Left lung (tissue), 4 donors: ENCODE measurements at regions not wholly inside any gene's neighbourhood (a gene's known extent, or its start where the extent isn't known, plus 50 kb on each side); places are given as distances from the start of the nearest gene placed in this dataset.

ENCODE experiments used
- ATAC-seq: fragments of 200-7000 bp; cut with Tn5 transposase; one replicate; pipeline ENCODE4 v1.9.1; 2020; ENCODE audit warnings: moderate library complexity
- DNase-seq, 4 donors: peaks; one replicate each; pipeline ENCODE4 v3.0.0-alpha.2; 2013 to 2020
- H3K27ac ChIP-seq, 2 donors: fragments of 200-600 bp; sonication (generic) in 1 of 2; one replicate each; pipeline versions ENCODE4 v1.5.0 to v1.8.0; 2020 to 2021
- H3K27me3 ChIP-seq, 2 donors: fragments of 200-600 bp; sonication (generic) in 1 of 2; one replicate each; pipeline versions ENCODE4 v1.5.0 to v1.8.0; 2020 to 2021
- H3K36me3 ChIP-seq, 2 donors: fragments of 200-600 bp; sonication (generic) in 1 of 2; one replicate each; pipeline versions ENCODE4 v1.5.0 to v1.8.0; 2020 to 2021
- H3K4me1 ChIP-seq, 2 donors: fragments of 200-600 bp; one replicate each; pipeline ENCODE4 v1.8.0; 2021
- H3K4me3 ChIP-seq, 2 donors: fragments of 200-600 bp; sonication (generic) in 1 of 2; one replicate each; pipeline versions ENCODE4 v1.5.0 to v1.8.0; 2020 to 2021; ENCODE audit warnings: mild to moderate bottlenecking in 1 of 2
- H3K9me3 ChIP-seq, 2 donors: fragments of 200-600 bp; sonication (generic) in 1 of 2; one replicate each; pipeline versions ENCODE4 v1.5.0 to v1.8.0; 2020 to 2021
- CTCF ChIP-seq, 2 donors: fragments of 200-600 bp; sonication (generic) in 1 of 2; IDR thresholded peaks; one replicate each; pipeline versions ENCODE4 v1.5.0 to v1.8.0; 2021; ENCODE audit warnings: antibody characterized with exemption in 2 of 2
- intact Hi-C, 2 donors: fragments of 100-400 bp; cut with DNase I; formaldehyde crosslinking; loops; one replicate each; pipeline versions ENCODE4 v1.11.2 to v1.14.2; 2022
- donor health status: DM: no; HTN: yes; CAD: no.
- donor health status: DM: no; HTN: no; CAD: no.

- intact Hi-C loops = no loop called here
- Histone ChIP-seq H3K4me1 (no peaks in the 10 kb centered on the region), H3K9me3 (no peaks in the 10 kb centered on the region), H3K27me3 (no peaks in the 10 kb centered on the region), H3K36me3 (no peaks in the 10 kb centered on the region), H3K27ac (no peak overlapping the region), H3K4me3 (no peak overlapping the region)
- DNase-seq = no peak
- TF ChIP-seq CTCF (IDR thresholded peaks at IDR 0.05) = no peak
- no peak for ATAC-seq
These were observed 53.0 kb upstream of the SHISA3 start for GRCh38 chr4:42344309-42344708.

GRCh38 chr4:42344749-42345148 lies 52.5 kb upstream of the SHISA3 start:
- Histone ChIP-seq H3K4me3 (no peak overlapping the region), H3K4me1 (no peaks in the 10 kb centered on the region), H3K9me3 (no peaks in the 10 kb centered on the region), H3K27me3 (no peaks in the 10 kb centered on the region), H3K36me3 (no peaks in the 10 kb centered on the region), H3K27ac (no peak overlapping the region)
- DNase-seq (no peak), ATAC-seq (no peak)
- no peak for TF ChIP-seq CTCF (IDR thresholded peaks at IDR 0.05)
- intact Hi-C loops = no loop called here

GRCh38 chr4:42345962-42346544 lies 51.2 kb upstream of the SHISA3 start:
- Histone ChIP-seq H3K36me3 (no peaks in the 10 kb centered on the region), H3K4me1 (no peaks in the 10 kb centered on the region), H3K27ac (no peak overlapping the region), H3K27me3 (no peaks in the 10 kb centered on the region), H3K4me3 (no peak overlapping the region), H3K9me3 (no peaks in the 10 kb centered on the region)
- TF ChIP-seq CTCF (IDR thresholded peaks at IDR 0.05) = no peak
- ATAC-seq (no peak), DNase-seq (no peak)
- intact Hi-C loops = no loop called here

- H3K27me3 ChIP-seq = no peaks in the 10 kb centered on the region
- H3K36me3 ChIP-seq = no peaks in the 10 kb centered on the region
- no peaks in the 10 kb centered on the region for H3K9me3 ChIP-seq
- ATAC-seq = no peak
- intact Hi-C loops = no loop called here
- DNase-seq = no peak
- TF ChIP-seq CTCF (IDR thresholded peaks at IDR 0.05) = no peak
- no peak overlapping the region for H3K27ac ChIP-seq
- H3K4me3 ChIP-seq = no peak overlapping the region
- H3K4me1 ChIP-seq = no peaks in the 10 kb centered on the region
These were observed 50.2 kb upstream of the SHISA3 start for GRCh38 chr4:42347076-42347475.
